Stimulated activated CD4-positive, alpha-beta T cell treated with anti-CD3 and anti-CD28 coated beads, Interleukin-12 subunit alpha, Interleukin-12 subunit beta, amount 100 ng/mL, for 48 hours (primary cell): ENCODE measurements at regions not wholly inside any gene's neighbourhood (a gene's known extent, or its start where the extent isn't known, plus 50 kb on each side); places are given as distances from the start of the nearest gene placed in this dataset.
A peak's percentile ranks its signal among the peaks of the same experiment; 100 is the strongest.
"Not testable (repeated sequence)": the region's sequence is repeated elsewhere in the genome, so short reads cannot be mapped to it uniquely, and the experiment has no call there.

Experiments used
- DNase-seq, 3 donors: peaks; one replicate each; pipeline ENCODE4 v3.0.0-alpha.2; 2020; ENCODE audit warnings: low read depth in 2 of 3, low spot score in 1 of 3

- peak in 2 of 3 donors; percentile 8 to 9 for DNase-seq
Measured at GRCh38 chr21:41612674-41613532, 104.9 kb upstream of the TMPRSS2 start.

- no peak for DNase-seq
Measured at GRCh38 chr21:41611966-41612606, 104.1 kb upstream of the TMPRSS2 start.

GRCh38 chr21:41611441-41611840 lies 103.5 kb upstream of the TMPRSS2 start:
- DNase-seq, result no peak

GRCh38 chr21:41610840-41611115 lies 102.8 kb upstream of the TMPRSS2 start:
- DNase-seq, result not testable (repeated sequence)

GRCh38 chr21:41610042-41610839 lies 102.3 kb upstream of the TMPRSS2 start:
- peak in 2 of 3 donors; percentile 24 to 25 for DNase-seq

- DNase-seq, result no peak
Measured at GRCh38 chr21:41606706-41607105, 98.7 kb upstream of the TMPRSS2 start.

GRCh38 chr21:41605934-41606285 lies 98.0 kb upstream of the TMPRSS2 start:
- no peak for DNase-seq

GRCh38 chr21:41605178-41605933 lies 97.4 kb upstream of the TMPRSS2 start:
- DNase-seq, result no peak

GRCh38 chr21:41604583-41605041 lies 96.7 kb upstream of the TMPRSS2 start:
- no peak for DNase-seq

- DNase-seq, result no peak
Measured at GRCh38 chr21:41603476-41603875, 95.5 kb upstream of the TMPRSS2 start.

GRCh38 chr21:41602531-41602930 lies 94.6 kb upstream of the TMPRSS2 start:
- no peak for DNase-seq

GRCh38 chr21:41601573-41602368 lies 93.8 kb upstream of the TMPRSS2 start:
- DNase-seq, result no peak

GRCh38 chr21:41600961-41601572 lies 93.1 kb upstream of the TMPRSS2 start:
- DNase-seq, result no peak

- no peak for DNase-seq
Measured at GRCh38 chr21:41600556-41600955, 92.6 kb upstream of the TMPRSS2 start.

GRCh38 chr21:41600116-41600515 lies 92.2 kb upstream of the TMPRSS2 start:
- no peak for DNase-seq

- no peak for DNase-seq
Measured at GRCh38 chr21:41598561-41599431, 90.8 kb upstream of the TMPRSS2 start.

GRCh38 chr21:41597811-41598231 lies 89.9 kb upstream of the TMPRSS2 start:
- no peak for DNase-seq

GRCh38 chr21:41597227-41597626 lies 89.3 kb upstream of the TMPRSS2 start:
- DNase-seq, result no peak
